Prostate gland (tissue), 2 donors: ENCODE measurements at regions not wholly inside any gene's neighbourhood (a gene's known extent, or its start where the extent isn't known, plus 50 kb on each side); places are given as distances from the start of the nearest gene placed in this dataset.

ENCODE experiments used
- POLR2A ChIP-seq: fragments of 450-650 bp; IDR thresholded peaks from one replicate; pipeline ENCODE4 v1.6.1; 2016; ENCODE audit warnings: antibody characterized with exemption, mild to moderate bottlenecking
- TF ChIP-seq, protein P1 (sequence below), 4 experiments: fragments of 200-600 bp in 2 of 4; fragments of 450-650 bp in 2 of 4; sonication (generic) in 2 of 4; IDR thresholded peaks; 1 replicate in 3 of 4; 2 replicates in 1 of 4; pipeline ENCODE4 v1.5.1; 2016 to 2019; ENCODE audit warnings: antibody characterized with exemption in 4 of 4, mild to moderate bottlenecking in 2 of 4, moderate library complexity in 2 of 4

DNA sequence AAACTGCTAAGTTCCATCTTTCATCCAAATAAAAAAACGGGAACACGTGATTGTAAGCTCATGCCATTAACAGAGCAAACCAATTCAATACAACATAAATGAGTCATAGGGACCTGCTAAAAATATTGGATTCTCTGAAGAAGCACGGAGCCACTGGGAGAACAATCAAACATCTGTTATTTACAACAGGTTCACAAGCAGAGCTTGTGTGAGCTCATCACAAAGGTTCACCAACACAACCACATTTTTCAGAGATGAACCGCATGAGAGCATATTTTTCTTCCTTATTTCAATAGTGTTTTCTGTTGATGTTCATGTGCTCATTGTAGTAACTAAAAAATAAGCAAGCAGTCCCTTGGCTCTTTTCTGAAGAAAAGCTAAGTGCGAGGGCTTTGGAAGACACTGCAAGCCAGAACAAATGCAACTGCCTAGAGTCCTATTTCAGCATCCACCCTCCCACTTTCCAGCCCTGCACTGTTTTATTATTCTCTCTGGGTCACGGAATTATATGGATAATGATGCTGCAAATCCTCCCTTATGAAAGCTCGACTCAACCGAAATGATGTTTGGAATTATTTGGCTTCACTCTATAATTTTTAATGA is 545.8 kb downstream of the LIG4 start:
- no peak for TF ChIP-seq POLR2A
- TF ChIP-seq, protein P1, sequence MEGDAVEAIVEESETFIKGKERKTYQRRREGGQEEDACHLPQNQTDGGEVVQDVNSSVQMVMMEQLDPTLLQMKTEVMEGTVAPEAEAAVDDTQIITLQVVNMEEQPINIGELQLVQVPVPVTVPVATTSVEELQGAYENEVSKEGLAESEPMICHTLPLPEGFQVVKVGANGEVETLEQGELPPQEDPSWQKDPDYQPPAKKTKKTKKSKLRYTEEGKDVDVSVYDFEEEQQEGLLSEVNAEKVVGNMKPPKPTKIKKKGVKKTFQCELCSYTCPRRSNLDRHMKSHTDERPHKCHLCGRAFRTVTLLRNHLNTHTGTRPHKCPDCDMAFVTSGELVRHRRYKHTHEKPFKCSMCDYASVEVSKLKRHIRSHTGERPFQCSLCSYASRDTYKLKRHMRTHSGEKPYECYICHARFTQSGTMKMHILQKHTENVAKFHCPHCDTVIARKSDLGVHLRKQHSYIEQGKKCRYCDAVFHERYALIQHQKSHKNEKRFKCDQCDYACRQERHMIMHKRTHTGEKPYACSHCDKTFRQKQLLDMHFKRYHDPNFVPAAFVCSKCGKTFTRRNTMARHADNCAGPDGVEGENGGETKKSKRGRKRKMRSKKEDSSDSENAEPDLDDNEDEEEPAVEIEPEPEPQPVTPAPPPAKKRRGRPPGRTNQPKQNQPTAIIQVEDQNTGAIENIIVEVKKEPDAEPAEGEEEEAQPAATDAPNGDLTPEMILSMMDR (IDR thresholded peaks at IDR 0.05): no peak
